ENCODE measurements at regions not wholly inside any gene's neighbourhood (a gene's known extent, or its start where the extent isn't known, plus 50 kb on each side); places are given as distances from the start of the nearest gene placed in this dataset.
A peak's percentile ranks its signal among the peaks of the same experiment; 100 is the strongest.

GRCh38 chr21:28795251-28795650, 197.4 kb downstream of the LTN1 start:
- no peak for TF ChIP-seq POLR2A (IDR thresholded peaks at IDR 0.05; ENCODE audit: extremely low read depth, insufficient read length)
- TF ChIP-seq CTCF (IDR thresholded peaks at IDR 0.05; ENCODE audit: low read depth, low read length) = no peak
- no peak for TF ChIP-seq MAX (IDR thresholded peaks at IDR 0.05; ENCODE audit: low read depth, low read length)
- TF ChIP-seq MYC (IDR thresholded peaks at IDR 0.05; ENCODE audit: low read depth, low read length) = no peak
- H3K4me3 ChIP-seq (ENCODE audit: low read depth, low read length) = no peak overlapping the region
- no peak for DNase-seq (ENCODE audit: low read depth)

GRCh38 chr21:28794371-28794851, 198.3 kb downstream of the LTN1 start:
- DNase-seq (ENCODE audit: low read depth) = no peak
- H3K4me3 ChIP-seq (ENCODE audit: low read depth, low read length) = no peak overlapping the region
- TF ChIP-seq CTCF (IDR thresholded peaks at IDR 0.05; ENCODE audit: low read depth, low read length) (no peak), MAX (IDR thresholded peaks at IDR 0.05; ENCODE audit: low read depth, low read length) (no peak), POLR2A (IDR thresholded peaks at IDR 0.05; ENCODE audit: extremely low read depth, insufficient read length) (no peak), MYC (IDR thresholded peaks at IDR 0.05; ENCODE audit: low read depth, low read length) (no peak)

GRCh38 chr21:28793043-28793442, 199.6 kb downstream of the LTN1 start:
- peak; percentile 6 for DNase-seq (ENCODE audit: low read depth)
- no peak for TF ChIP-seq POLR2A (IDR thresholded peaks at IDR 0.05; ENCODE audit: extremely low read depth, insufficient read length)
- TF ChIP-seq MAX (IDR thresholded peaks at IDR 0.05; ENCODE audit: low read depth, low read length) = no peak
- TF ChIP-seq MYC (IDR thresholded peaks at IDR 0.05; ENCODE audit: low read depth, low read length) = no peak
- no peak for TF ChIP-seq CTCF (IDR thresholded peaks at IDR 0.05; ENCODE audit: low read depth, low read length)
- no peak overlapping the region for H3K4me3 ChIP-seq (ENCODE audit: low read depth, low read length)

GRCh38 chr21:28791595-28792282, 200.9 kb downstream of the LTN1 start:
- DNase-seq (ENCODE audit: low read depth) = no peak
- H3K4me3 ChIP-seq (ENCODE audit: low read depth, low read length) = no peak overlapping the region
- TF ChIP-seq CTCF (IDR thresholded peaks at IDR 0.05; ENCODE audit: low read depth, low read length) (no peak), MYC (IDR thresholded peaks at IDR 0.05; ENCODE audit: low read depth, low read length) (no peak), MAX (IDR thresholded peaks at IDR 0.05; ENCODE audit: low read depth, low read length) (no peak), POLR2A (IDR thresholded peaks at IDR 0.05; ENCODE audit: extremely low read depth, insufficient read length) (no peak)

GRCh38 chr21:28790335-28790734, 202.3 kb downstream of the LTN1 start:
- DNase-seq (ENCODE audit: low read depth) = no peak
- H3K4me3 ChIP-seq (ENCODE audit: low read depth, low read length) = no peak overlapping the region
- TF ChIP-seq CTCF (IDR thresholded peaks at IDR 0.05; ENCODE audit: low read depth, low read length) (no peak), MAX (IDR thresholded peaks at IDR 0.05; ENCODE audit: low read depth, low read length) (no peak), POLR2A (IDR thresholded peaks at IDR 0.05; ENCODE audit: extremely low read depth, insufficient read length) (no peak), MYC (IDR thresholded peaks at IDR 0.05; ENCODE audit: low read depth, low read length) (no peak)

Measured in NB4 (cell line).